HK-2 (cell line): ENCODE measurements at regions not wholly inside any gene's neighbourhood (a gene's known extent, or its start where the extent isn't known, plus 50 kb on each side); places are given as distances from the start of the nearest gene placed in this dataset.
"Not testable (repeated sequence)": the region's sequence is repeated elsewhere in the genome, so short reads cannot be mapped to it uniquely, and the experiment has no call there.

Experiments used
- DNase-seq: peaks from one replicate; pipeline ENCODE4 v3.0.0-alpha.2; 2018; ENCODE audit not compliant: unreplicated experiment

- not testable (repeated sequence) for DNase-seq
Measured at GRCh38 chr2:87639801-87640440, 108.0 kb upstream of the PLGLB2 start.

- DNase-seq: peak; percentile 10
Measured at GRCh38 chr2:87640961-87641563, 106.8 kb upstream of the PLGLB2 start.

DNA sequence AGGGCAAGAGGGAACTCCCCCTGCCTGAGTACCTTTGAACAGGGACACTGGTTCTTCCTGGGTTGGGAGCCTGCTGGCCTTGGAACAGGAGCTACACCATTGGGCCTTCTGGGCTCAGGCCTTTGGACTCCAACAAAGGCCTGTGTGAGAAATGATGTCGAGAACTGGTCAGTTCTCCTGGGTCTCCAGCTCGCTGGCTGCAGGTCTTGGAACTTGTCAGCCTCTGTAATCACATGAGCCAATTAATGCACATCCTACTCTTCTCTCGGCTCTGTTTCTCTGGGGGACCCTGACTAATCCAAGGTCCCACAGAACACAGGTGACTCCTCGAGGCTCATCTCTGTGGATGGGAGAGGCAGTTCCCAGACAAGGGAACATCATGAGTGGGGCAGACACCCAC is 104.7 kb upstream of the PLGLB2 start:
- DNase-seq: not testable (repeated sequence)

GRCh38 chr2:87647737-87648498 is 100.0 kb upstream of the PLGLB2 start:
- DNase-seq: not testable (repeated sequence)

- DNase-seq: not testable (repeated sequence)
Measured at GRCh38 chr2:87648815-87649214, 99.1 kb upstream of the PLGLB2 start.

GRCh38 chr2:87649871-87650270 is 98.0 kb upstream of the PLGLB2 start:
- not testable (repeated sequence) for DNase-seq

DNA sequence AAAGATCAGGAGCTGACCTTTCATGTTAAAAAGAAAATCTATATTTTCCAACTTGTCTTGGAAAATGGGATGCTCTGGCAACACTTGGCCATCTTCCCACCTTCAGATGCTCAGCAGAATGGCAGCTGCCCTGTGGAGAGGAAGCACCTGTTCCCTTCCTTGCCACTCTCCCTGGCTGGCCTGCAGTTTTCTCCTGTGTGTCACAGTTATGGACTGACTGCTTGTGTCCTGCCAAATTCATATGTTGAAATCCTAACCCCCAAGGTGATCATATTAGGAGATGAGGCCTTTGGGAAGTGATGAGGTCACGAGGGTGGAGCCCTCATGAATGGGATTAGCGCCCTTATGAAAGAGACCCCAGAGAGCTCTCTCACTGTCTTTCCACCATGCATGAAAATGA is 97.0 kb upstream of the PLGLB2 start:
- DNase-seq: not testable (repeated sequence)

DNA sequence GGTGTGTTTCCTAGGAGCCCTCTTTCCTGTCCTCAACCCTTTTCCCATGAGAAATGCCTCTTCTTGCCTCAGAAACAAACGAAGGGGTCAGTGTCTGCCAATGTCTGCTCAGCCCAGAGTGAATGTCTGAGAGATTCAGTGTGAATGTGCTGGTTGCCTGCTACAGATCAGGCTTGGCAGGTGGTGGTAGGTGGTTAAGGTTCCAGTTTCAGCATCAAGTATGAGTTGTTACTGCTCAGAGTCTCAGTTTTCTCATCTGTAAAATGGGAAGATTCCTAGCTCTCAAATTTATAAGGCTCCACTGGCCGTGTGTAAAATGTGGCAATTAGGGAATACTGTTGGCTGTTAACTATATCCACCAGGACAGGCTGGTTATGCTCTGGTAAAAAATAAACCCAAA is 96.3 kb upstream of the PLGLB2 start:
- DNase-seq: not testable (repeated sequence)

DNA sequence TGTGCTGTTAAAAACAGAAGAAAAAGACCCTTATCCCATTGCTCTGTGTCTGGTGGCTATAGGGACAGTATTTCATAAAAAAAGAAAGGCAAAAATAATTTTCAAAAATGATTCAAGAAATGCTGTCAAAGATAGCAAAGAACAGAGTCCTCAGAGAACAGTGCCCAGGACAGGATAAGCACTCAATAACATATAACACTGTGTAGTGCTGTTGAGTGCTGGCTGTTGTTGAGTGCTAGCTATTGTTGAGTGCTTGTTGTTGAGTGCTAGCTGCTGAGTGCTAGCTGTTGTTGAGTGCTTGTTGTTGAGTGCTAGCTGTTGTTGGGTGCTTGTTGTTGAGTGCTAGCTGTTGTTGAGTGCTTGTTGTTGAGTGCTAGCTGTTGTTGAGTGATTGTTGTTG is 94.5 kb upstream of the PLGLB2 start:
- DNase-seq: not testable (repeated sequence)

- DNase-seq: not testable (repeated sequence)
Measured at GRCh38 chr2:87654136-87654814, 93.6 kb upstream of the PLGLB2 start.

DNA sequence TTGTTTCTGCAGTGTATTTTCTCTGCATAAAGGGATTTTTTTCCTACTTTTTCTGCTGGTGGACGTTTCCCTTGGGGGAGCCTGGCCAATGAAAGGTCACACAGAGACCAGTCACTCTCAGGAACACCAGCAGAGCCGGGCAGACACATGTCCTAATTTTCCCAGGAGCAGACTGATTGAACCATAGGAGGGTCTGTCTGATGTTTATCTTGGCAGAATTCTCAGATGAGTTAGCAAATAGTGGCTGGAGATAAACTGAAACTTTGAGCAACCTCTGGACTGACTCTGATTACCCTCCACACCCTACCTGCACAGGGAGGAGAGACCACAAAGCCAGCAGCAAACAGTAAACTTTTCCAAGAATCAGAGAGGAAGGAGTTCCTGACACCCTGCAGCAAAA is 90.0 kb upstream of the PLGLB2 start:
- DNase-seq: not testable (repeated sequence)

- not testable (repeated sequence) for DNase-seq
Measured at GRCh38 chr2:87658357-87658756, 89.5 kb upstream of the PLGLB2 start.

- not testable (repeated sequence) for DNase-seq
Measured at GRCh38 chr2:87658976-87659375, 88.9 kb upstream of the PLGLB2 start.

DNA sequence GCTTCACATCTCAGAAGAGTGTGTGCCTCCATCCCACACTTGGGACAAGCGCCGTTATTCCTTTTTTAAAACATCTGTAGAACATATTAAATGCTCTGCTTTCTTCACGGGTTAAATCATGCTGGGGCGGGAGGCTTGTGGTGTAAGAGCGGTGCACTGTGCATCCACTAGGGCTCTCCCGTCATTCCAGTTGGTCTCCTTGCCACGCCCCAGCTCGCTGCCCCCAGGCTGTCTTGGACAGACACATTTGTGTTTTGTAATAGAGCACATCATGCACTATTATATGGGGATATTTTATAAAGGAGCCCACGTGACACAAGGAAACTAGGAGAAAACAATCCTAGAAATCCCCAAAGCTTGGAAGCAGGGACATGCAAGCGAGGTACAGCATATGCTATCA is 87.7 kb upstream of the PLGLB2 start:
- DNase-seq: not testable (repeated sequence)

GRCh38 chr2:87662316-87663290 is 85.3 kb upstream of the PLGLB2 start:
- not testable (repeated sequence) for DNase-seq

DNA sequence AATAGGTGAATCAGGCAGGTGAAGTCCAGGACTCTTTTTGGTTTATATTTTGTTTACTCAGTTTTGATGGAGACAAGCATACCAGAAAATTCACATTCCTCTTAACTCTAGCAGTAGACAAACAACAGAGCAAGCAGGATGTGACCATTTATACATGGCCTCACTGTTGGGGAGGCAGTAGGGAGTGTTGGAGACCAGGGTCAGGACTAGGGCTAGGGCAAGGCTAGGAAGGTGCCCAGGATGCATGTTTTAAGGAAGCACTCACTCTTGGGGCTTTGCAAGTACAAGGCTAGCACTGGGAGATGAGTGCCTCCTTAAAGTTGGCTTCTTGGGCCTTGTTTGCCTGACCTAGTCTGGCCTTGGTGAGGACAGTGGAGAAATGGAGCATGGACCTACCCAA is 84.5 kb upstream of the PLGLB2 start:
- DNase-seq: not testable (repeated sequence)

DNA sequence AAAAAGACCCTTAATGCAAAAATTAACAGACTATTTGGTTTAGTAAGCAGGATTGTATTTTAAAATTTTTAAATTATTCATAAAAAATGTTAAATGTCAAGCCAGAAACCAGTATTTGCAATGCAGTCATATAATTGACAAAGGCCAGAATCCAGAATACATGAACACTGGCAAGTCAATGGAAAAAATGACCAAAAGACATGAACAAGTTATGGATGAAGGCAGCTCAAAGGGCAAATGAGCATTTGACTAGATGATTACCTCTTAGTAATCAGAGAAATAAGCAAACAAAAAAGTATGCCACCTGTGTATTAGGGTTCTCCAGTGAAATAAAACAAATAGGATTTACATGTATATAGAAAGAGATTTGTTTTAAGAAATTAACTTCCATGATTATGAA is 80.9 kb upstream of the PLGLB2 start:
- DNase-seq: not testable (repeated sequence)

GRCh38 chr2:87668361-87668760 is 79.5 kb upstream of the PLGLB2 start:
- not testable (repeated sequence) for DNase-seq

GRCh38 chr2:87669633-87670231 is 78.2 kb upstream of the PLGLB2 start:
- DNase-seq: not testable (repeated sequence)

- not testable (repeated sequence) for DNase-seq
Measured at GRCh38 chr2:87672404-87672803, 75.5 kb upstream of the PLGLB2 start.

DNA sequence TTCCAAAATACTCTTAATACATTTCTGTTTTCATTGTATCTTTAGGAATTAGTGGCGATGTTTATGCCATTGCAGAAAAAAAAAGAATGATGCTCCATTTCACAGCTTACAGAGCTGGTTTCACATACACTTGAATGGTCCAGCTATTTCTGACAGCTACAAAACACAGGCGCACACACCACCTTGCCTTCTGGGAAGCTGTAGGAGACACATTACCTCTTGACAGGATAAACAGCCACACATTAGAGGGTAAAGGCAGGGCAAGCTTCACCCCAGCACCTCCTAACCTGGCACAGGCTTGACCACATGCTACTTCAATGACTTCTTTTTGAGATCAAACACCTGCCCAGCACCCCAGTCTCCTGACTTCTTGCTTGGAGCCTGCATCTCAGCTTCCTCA is 73.2 kb upstream of the PLGLB2 start:
- not testable (repeated sequence) for DNase-seq
